ENCODE measurements at regions not wholly inside any gene's neighbourhood (a gene's known extent, or its start where the extent isn't known, plus 50 kb on each side); places are given as distances from the start of the nearest gene placed in this dataset.

- Histone ChIP-seq H3K36me3 (no peaks in the 10 kb centered on the region), H3K27me3 (no peaks in the 10 kb centered on the region), H3K9me3 (ENCODE audit: low read depth) (no peaks in the 10 kb centered on the region), H3K4me1 (ENCODE audit: low read depth) (no peaks in the 10 kb centered on the region), H3K4me3 (no peak overlapping the region), H3K27ac (no peak overlapping the region)
- no peak for TF ChIP-seq CTCF (IDR thresholded peaks at IDR 0.05; ENCODE audit: low read depth, low read length)
- DNase-seq (ENCODE audit: low read depth in 1 of 2, low spot score in 1 of 2): no peak
Measured at GRCh38 chr2:11057031-11057430, 98.2 kb upstream of the SLC66A3 start.

GRCh38 chr2:11058129-11058528 is 97.1 kb upstream of the SLC66A3 start:
- no peaks in the 10 kb centered on the region for H3K36me3 ChIP-seq
- H3K9me3 ChIP-seq (ENCODE audit: low read depth): no peaks in the 10 kb centered on the region
- H3K27me3 ChIP-seq: no peaks in the 10 kb centered on the region
- DNase-seq (ENCODE audit: low read depth in 1 of 2, low spot score in 1 of 2): no peak
- no peak overlapping the region for H3K27ac ChIP-seq
- no peak overlapping the region for H3K4me3 ChIP-seq
- H3K4me1 ChIP-seq (ENCODE audit: low read depth): no peaks in the 10 kb centered on the region
- no peak for TF ChIP-seq CTCF (IDR thresholded peaks at IDR 0.05; ENCODE audit: low read depth, low read length)

GRCh38 chr2:11060376-11061169 is 94.7 kb upstream of the SLC66A3 start:
- Histone ChIP-seq H3K4me3 (no peak overlapping the region), H3K4me1 (ENCODE audit: low read depth) (no peaks in the 10 kb centered on the region), H3K27me3 (no peaks in the 10 kb centered on the region), H3K27ac (no peak overlapping the region), H3K36me3 (no peaks in the 10 kb centered on the region), H3K9me3 (ENCODE audit: low read depth) (no peaks in the 10 kb centered on the region)
- no peak for TF ChIP-seq CTCF (IDR thresholded peaks at IDR 0.05; ENCODE audit: low read depth, low read length)
- no peak for DNase-seq (ENCODE audit: low read depth in 1 of 2, low spot score in 1 of 2)

GRCh38 chr2:11065833-11066485 is 89.3 kb upstream of the SLC66A3 start:
- no peak overlapping the region for H3K4me3 ChIP-seq
- DNase-seq (ENCODE audit: low read depth in 1 of 2, low spot score in 1 of 2): no peak
- H3K27me3 ChIP-seq: no peaks in the 10 kb centered on the region
- H3K36me3 ChIP-seq: no peaks in the 10 kb centered on the region
- no peaks in the 10 kb centered on the region for H3K4me1 ChIP-seq (ENCODE audit: low read depth)
- no peaks in the 10 kb centered on the region for H3K9me3 ChIP-seq (ENCODE audit: low read depth)
- no peak overlapping the region for H3K27ac ChIP-seq
- no peak for TF ChIP-seq CTCF (IDR thresholded peaks at IDR 0.05; ENCODE audit: low read depth, low read length)

- H3K27ac ChIP-seq: no peak overlapping the region
- no peak for TF ChIP-seq CTCF (IDR thresholded peaks at IDR 0.05; ENCODE audit: low read depth, low read length)
- DNase-seq (ENCODE audit: low read depth in 1 of 2, low spot score in 1 of 2): no peak
Measured at GRCh38 chr2:11067221-11068078, 87.8 kb upstream of the SLC66A3 start.

More at GRCh38 chr2:11067221-11068078, 87.8 kb upstream of the SLC66A3 start:
- Histone ChIP-seq H3K4me1 (ENCODE audit: low read depth) (no peaks in the 10 kb centered on the region), H3K36me3 (no peaks in the 10 kb centered on the region), H3K27me3 (no peaks in the 10 kb centered on the region), H3K9me3 (ENCODE audit: low read depth) (no peaks in the 10 kb centered on the region), H3K4me3 (no peak overlapping the region)

All from cardiac muscle cell (in vitro differentiated cells and primary cell).